H1 (cell line): ENCODE measurements at regions not wholly inside any gene's neighbourhood (a gene's known extent, or its start where the extent isn't known, plus 50 kb on each side); places are given as distances from the start of the nearest gene placed in this dataset.

Experiments used
- BCL11A ChIP-seq, 2 experiments: IDR thresholded peaks; one replicate each; pipeline ENCODE4 v1.6.1; 2011; ENCODE audit warnings: low read depth in 2 of 2, low read length in 2 of 2, mild to moderate bottlenecking in 2 of 2
- CHD2 ChIP-seq: IDR thresholded peaks from 2 replicates; pipeline ENCODE4 v1.6.1; 2012; ENCODE audit warnings: low read length, improper control_type of control experiment
- CTCF ChIP-seq, 3 experiments: IDR thresholded peaks; 1 replicate in 2 of 3; 2 replicates in 1 of 3; pipeline versions ENCODE4 v1.5.1 to v1.6.1; 2011; ENCODE audit warnings: low read length in 3 of 3, mild to moderate bottlenecking in 3 of 3, inconsistent platforms in 2 of 3, low read depth in 1 of 3, moderate library complexity in 1 of 3; ENCODE audit not compliant: insufficient read depth in 1 of 3; ENCODE audit errors: control extremely low read depth in 1 of 3
- HDAC2 ChIP-seq, 2 experiments: fragments of 300-600 bp in 1 of 2; sonication (generic) in 1 of 2; IDR thresholded peaks; 2 replicates each; pipeline ENCODE4 v1.6.1; 2011 to 2012; ENCODE audit warnings: low read depth in 2 of 2, low read length in 2 of 2, mild to moderate bottlenecking in 2 of 2, moderate library complexity in 2 of 2, borderline replicate concordance in 1 of 2, inconsistent platforms in 1 of 2

GRCh38 chr5:164844348-164844747 lies 1338.9 kb downstream of the MAT2B start:
- TF ChIP-seq CTCF (IDR thresholded peaks at IDR 0.05; ENCODE audit: control extremely low read depth in 1 of 3, insufficient read depth in 1 of 3, low read depth in 1 of 3, low read length in 3 of 3) (no peak), HDAC2 (IDR thresholded peaks at IDR 0.05; ENCODE audit: borderline replicate concordance in 1 of 2, low read depth in 2 of 2, low read length in 2 of 2) (no peak), CHD2 (no peak), BCL11A (IDR thresholded peaks at IDR 0.05; ENCODE audit: low read depth in 2 of 2, low read length in 2 of 2) (no peak)
